ENCODE measurements at regions not wholly inside any gene's neighbourhood (a gene's known extent, or its start where the extent isn't known, plus 50 kb on each side); places are given as distances from the start of the nearest gene placed in this dataset.

DNA sequence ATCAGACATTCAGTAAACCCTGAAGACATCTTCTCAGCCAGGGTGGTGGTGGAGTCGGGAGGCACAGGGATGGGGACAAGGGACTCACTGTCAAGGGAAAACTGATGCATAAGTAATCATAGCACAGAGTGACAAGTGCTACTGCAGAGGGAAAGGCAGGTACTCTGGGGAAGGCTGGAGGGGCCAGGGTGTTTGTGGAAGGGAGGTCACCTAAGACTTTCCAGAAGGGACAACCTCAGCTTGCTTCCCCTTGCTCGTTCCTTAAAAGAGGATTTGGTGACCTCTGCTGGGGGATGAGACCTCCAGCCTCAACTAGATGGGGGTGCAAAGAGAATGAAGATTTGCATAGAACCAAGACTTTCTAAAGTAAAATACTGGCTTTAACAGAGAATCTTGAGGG lies 99.5 kb downstream of the SLC4A3 start:
- Histone ChIP-seq H3K4me3 (no peak overlapping the region), H3K36me3 (no peaks in the 10 kb centered on the region), H3K9me3 (no peaks in the 10 kb centered on the region), H3K27me3 (no peaks in the 10 kb centered on the region), H3K4me1 (no peaks in the 10 kb centered on the region), H3K27ac (no peak overlapping the region)
- TF ChIP-seq, protein P1, sequence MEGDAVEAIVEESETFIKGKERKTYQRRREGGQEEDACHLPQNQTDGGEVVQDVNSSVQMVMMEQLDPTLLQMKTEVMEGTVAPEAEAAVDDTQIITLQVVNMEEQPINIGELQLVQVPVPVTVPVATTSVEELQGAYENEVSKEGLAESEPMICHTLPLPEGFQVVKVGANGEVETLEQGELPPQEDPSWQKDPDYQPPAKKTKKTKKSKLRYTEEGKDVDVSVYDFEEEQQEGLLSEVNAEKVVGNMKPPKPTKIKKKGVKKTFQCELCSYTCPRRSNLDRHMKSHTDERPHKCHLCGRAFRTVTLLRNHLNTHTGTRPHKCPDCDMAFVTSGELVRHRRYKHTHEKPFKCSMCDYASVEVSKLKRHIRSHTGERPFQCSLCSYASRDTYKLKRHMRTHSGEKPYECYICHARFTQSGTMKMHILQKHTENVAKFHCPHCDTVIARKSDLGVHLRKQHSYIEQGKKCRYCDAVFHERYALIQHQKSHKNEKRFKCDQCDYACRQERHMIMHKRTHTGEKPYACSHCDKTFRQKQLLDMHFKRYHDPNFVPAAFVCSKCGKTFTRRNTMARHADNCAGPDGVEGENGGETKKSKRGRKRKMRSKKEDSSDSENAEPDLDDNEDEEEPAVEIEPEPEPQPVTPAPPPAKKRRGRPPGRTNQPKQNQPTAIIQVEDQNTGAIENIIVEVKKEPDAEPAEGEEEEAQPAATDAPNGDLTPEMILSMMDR (IDR thresholded peaks at IDR 0.05): no peak
- WGBS, 2 donors: 79 to 93% methylated on average over 2 of the region's 2 CpGs
- ATAC-seq: no peak
- no peak for DNase-seq
- intact Hi-C loops (cut with DNase I): no loop called here
- FAIRE-seq: no peak

GRCh38 chr2:219727771-219728429 lies 100.5 kb downstream of the SLC4A3 start:
- ATAC-seq: peak in 1 of 4 donors; percentile 23
- no peaks in the 10 kb centered on the region for H3K27me3 ChIP-seq
- TF ChIP-seq, protein P1 (IDR thresholded peaks at IDR 0.05): no peak
- 69 to 75% methylated on average over 8 of the region's 8 CpGs for WGBS, 2 donors
- no peak overlapping the region for H3K4me3 ChIP-seq
- no peaks in the 10 kb centered on the region for H3K4me1 ChIP-seq
- no peak for DNase-seq
- intact Hi-C loops (cut with DNase I): no loop called here
- no peaks in the 10 kb centered on the region for H3K36me3 ChIP-seq
- no peaks in the 10 kb centered on the region for H3K9me3 ChIP-seq
- H3K27ac ChIP-seq: no peak overlapping the region
- no peak for FAIRE-seq

- no peaks in the 10 kb centered on the region for H3K4me1 ChIP-seq
- H3K27me3 ChIP-seq: no peaks in the 10 kb centered on the region
- no peak overlapping the region for H3K27ac ChIP-seq
- H3K4me3 ChIP-seq: no peak overlapping the region
- TF ChIP-seq, protein P1 (IDR thresholded peaks at IDR 0.05): no peak
- H3K9me3 ChIP-seq: no peaks in the 10 kb centered on the region
- intact Hi-C loops (cut with DNase I): no loop called here
- no peak for ATAC-seq
- FAIRE-seq: no peak
- WGBS, 2 donors: 11 to 15% methylated on average over 9 of the region's 9 CpGs
- no peaks in the 10 kb centered on the region for H3K36me3 ChIP-seq
- DNase-seq: no peak
Measured at GRCh38 chr2:219728991-219729487, 101.6 kb downstream of the SLC4A3 start.

- TF ChIP-seq, protein P1 (IDR thresholded peaks at IDR 0.05): no peak
- H3K27ac ChIP-seq: no peak overlapping the region
- FAIRE-seq: no peak
- no peaks in the 10 kb centered on the region for H3K36me3 ChIP-seq
- ATAC-seq: no peak
- no peaks in the 10 kb centered on the region for H3K27me3 ChIP-seq
- H3K9me3 ChIP-seq: no peaks in the 10 kb centered on the region
- intact Hi-C loops (cut with DNase I): loop anchor here in 1 of 3 donors (10.0 kb wide), 1 partner anchor 1844 kb away; the partner anchor contains the start of gene EPHA4
- no peak overlapping the region for H3K4me3 ChIP-seq
- no peaks in the 10 kb centered on the region for H3K4me1 ChIP-seq
- DNase-seq: no peak
- WGBS, 2 donors: 53 to 83% methylated on average over 3 of the region's 3 CpGs
Measured at GRCh38 chr2:219731173-219731572, 103.7 kb downstream of the SLC4A3 start.

GRCh38 chr2:219733106-219733505 lies 105.7 kb downstream of the SLC4A3 start:
- Histone ChIP-seq H3K9me3 (no peaks in the 10 kb centered on the region), H3K4me3 (no peak overlapping the region)
- no peak for FAIRE-seq

More at GRCh38 chr2:219733106-219733505, 105.7 kb downstream of the SLC4A3 start:
- no peaks in the 10 kb centered on the region for H3K27me3 ChIP-seq
- no peak overlapping the region for H3K27ac ChIP-seq
- TF ChIP-seq, protein P1 (IDR thresholded peaks at IDR 0.05): no peak
- no peak for ATAC-seq
- 59 to 71% methylated on average over 2 of the region's 2 CpGs for WGBS, 2 donors
- no peaks in the 10 kb centered on the region for H3K4me1 ChIP-seq
- no peaks in the 10 kb centered on the region for H3K36me3 ChIP-seq
- intact Hi-C loops (cut with DNase I): loop anchor here in 1 of 3 donors (10.0 kb wide), 1 partner anchor 1842 kb away; the partner anchor contains the start of gene EPHA4
- DNase-seq: no peak

Measured in pancreas (tissue), 10 donors.